ENCODE measurements at regions not wholly inside any gene's neighbourhood (a gene's known extent, or its start where the extent isn't known, plus 50 kb on each side); places are given as distances from the start of the nearest gene placed in this dataset.

DNA sequence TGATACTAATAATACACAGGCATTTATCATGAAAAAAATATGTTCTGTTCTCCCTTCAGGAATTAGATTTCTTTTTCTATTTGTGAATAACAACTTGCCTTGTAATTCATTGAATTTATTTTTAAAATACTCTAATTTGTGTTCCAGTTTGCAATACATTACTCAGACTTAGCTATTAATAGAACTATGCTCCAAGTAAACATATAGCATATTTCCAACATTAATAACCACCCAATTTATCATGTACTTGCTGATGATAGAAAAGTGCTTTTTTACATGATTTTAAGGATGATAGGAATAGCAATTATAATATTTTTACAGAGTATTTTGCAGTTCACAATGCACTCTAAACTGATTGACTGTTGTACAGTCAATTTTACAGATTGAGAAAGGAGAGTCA is 338.8 kb upstream of the SEMA3D start:
- TF ChIP-seq SREBF2 (CRISPR knock-in tag; IDR thresholded peaks at IDR 0.05): no peak
- TF ChIP-seq HCFC1 (IDR thresholded peaks at IDR 0.05; ENCODE audit: low read depth, low read length): no peak

All from K562 (cell line).